ENCODE measurements at regions not wholly inside any gene's neighbourhood (a gene's known extent, or its start where the extent isn't known, plus 50 kb on each side); places are given as distances from the start of the nearest gene placed in this dataset.

DNA sequence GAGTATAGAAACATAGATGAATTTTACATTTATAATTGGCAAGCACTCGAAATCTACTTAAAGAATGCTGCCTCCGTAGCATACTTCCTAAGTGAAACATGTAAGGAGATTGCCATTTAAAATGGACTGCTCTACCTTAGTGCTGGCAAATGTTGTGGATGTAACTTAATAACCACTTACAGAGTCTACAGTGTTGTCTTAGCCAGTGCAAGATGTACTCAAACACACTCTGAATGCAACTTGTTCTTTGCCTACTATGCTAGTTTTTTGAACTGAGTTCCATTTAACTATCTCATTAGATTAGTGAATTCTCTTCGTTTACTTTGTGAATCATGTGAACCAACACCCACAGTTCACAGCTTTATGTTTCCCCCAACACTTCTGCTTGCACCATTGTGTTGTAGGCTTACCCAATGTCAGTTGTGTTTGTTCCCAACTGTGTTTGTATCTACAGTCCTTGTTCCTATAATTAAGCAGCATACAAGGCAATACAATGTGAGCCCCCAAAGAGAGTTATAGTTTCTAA lies 345.5 kb upstream of the LYPLAL1 start:
- TF ChIP-seq, protein P1, sequence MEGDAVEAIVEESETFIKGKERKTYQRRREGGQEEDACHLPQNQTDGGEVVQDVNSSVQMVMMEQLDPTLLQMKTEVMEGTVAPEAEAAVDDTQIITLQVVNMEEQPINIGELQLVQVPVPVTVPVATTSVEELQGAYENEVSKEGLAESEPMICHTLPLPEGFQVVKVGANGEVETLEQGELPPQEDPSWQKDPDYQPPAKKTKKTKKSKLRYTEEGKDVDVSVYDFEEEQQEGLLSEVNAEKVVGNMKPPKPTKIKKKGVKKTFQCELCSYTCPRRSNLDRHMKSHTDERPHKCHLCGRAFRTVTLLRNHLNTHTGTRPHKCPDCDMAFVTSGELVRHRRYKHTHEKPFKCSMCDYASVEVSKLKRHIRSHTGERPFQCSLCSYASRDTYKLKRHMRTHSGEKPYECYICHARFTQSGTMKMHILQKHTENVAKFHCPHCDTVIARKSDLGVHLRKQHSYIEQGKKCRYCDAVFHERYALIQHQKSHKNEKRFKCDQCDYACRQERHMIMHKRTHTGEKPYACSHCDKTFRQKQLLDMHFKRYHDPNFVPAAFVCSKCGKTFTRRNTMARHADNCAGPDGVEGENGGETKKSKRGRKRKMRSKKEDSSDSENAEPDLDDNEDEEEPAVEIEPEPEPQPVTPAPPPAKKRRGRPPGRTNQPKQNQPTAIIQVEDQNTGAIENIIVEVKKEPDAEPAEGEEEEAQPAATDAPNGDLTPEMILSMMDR (conservative IDR thresholded peaks at IDR 0.05 in 1 of 2, IDR thresholded peaks at IDR 0.05 in 1 of 2; ENCODE audit: low read depth in 1 of 2, low read length in 2 of 2), result no peak
- TF ChIP-seq EZH2 (IDR thresholded peaks at IDR 0.05; ENCODE audit: low read length, missing control alignments), result no peak
